NCI-H510A (cell line): ENCODE measurements at regions not wholly inside any gene's neighbourhood (a gene's known extent, or its start where the extent isn't known, plus 50 kb on each side); places are given as distances from the start of the nearest gene placed in this dataset.

Source experiments
- DNase-seq: peaks from one replicate; lab custom pipeline; 2025; lab: John Stamatoyannopoulos, UW

GRCh38 chr3:117074826-117075225 is 365.2 kb downstream of the TUSC7 start:
- DNase-seq: no peak

- peak; percentile 11 for DNase-seq
Observed at GRCh38 chr3:117079997-117080396, 370.4 kb downstream of the TUSC7 start.

- no peak for DNase-seq
Observed at GRCh38 chr3:117080872-117081271, 371.3 kb downstream of the TUSC7 start.

GRCh38 chr3:117084277-117084676 is 374.7 kb downstream of the TUSC7 start:
- no peak for DNase-seq

GRCh38 chr3:117084739-117085270 is 375.2 kb downstream of the TUSC7 start:
- DNase-seq: no peak

GRCh38 chr3:117091676-117092075 is 382.1 kb downstream of the TUSC7 start:
- DNase-seq: no peak

- DNase-seq: no peak
Observed at GRCh38 chr3:117096549-117096948, 387.0 kb downstream of the TUSC7 start.

GRCh38 chr3:117097351-117097750 is 387.8 kb downstream of the TUSC7 start:
- no peak for DNase-seq

GRCh38 chr3:117101697-117102096 is 392.1 kb downstream of the TUSC7 start:
- no peak for DNase-seq

GRCh38 chr3:117102426-117102825 is 392.8 kb downstream of the TUSC7 start:
- DNase-seq: no peak

GRCh38 chr3:117103675-117104074 is 394.1 kb downstream of the TUSC7 start:
- DNase-seq: no peak

- DNase-seq: no peak
Observed at GRCh38 chr3:117104381-117104780, 394.8 kb downstream of the TUSC7 start.

GRCh38 chr3:117104792-117105191 is 395.2 kb downstream of the TUSC7 start:
- DNase-seq: no peak

GRCh38 chr3:117105686-117106085 is 396.1 kb downstream of the TUSC7 start:
- no peak for DNase-seq

- no peak for DNase-seq
Observed at GRCh38 chr3:117106396-117106795, 396.8 kb downstream of the TUSC7 start.

GRCh38 chr3:117107946-117108345 is 398.4 kb downstream of the TUSC7 start:
- DNase-seq: no peak

GRCh38 chr3:117109178-117109577 is 399.6 kb downstream of the TUSC7 start:
- DNase-seq: no peak

GRCh38 chr3:117114517-117115265 is 405.1 kb downstream of the TUSC7 start:
- no peak for DNase-seq

GRCh38 chr3:117117188-117117936 is 407.8 kb downstream of the TUSC7 start:
- DNase-seq: no peak

- DNase-seq: no peak
Observed at GRCh38 chr3:117118604-117119003, 409.0 kb downstream of the TUSC7 start.

GRCh38 chr3:117120014-117120413 is 410.4 kb downstream of the TUSC7 start:
- no peak for DNase-seq

GRCh38 chr3:117122609-117123008 is 413.0 kb downstream of the TUSC7 start:
- no peak for DNase-seq

- DNase-seq: no peak
Observed at GRCh38 chr3:117126460-117126859, 416.9 kb downstream of the TUSC7 start.
